Activated CD4-positive, CD25-positive, alpha-beta regulatory T cell treated with anti-CD3 and anti-CD28 coated beads, Interleukin-2, amount 50 U/mL, for 16 hours (primary cell): ENCODE measurements at regions not wholly inside any gene's neighbourhood (a gene's known extent, or its start where the extent isn't known, plus 50 kb on each side); places are given as distances from the start of the nearest gene placed in this dataset.

ENCODE experiments used
- DNase-seq: peaks from one replicate; pipeline ENCODE4 v3.0.0-alpha.2; 2020; ENCODE audit warnings: low read depth, low spot score

- no peak for DNase-seq
These were observed 123.0 kb upstream of the SVIL start for GRCh38 chr10:29757551-29758297.

- no peak for DNase-seq
These were observed 121.7 kb upstream of the SVIL start for GRCh38 chr10:29756451-29756850.

GRCh38 chr10:29753283-29753682, 118.5 kb upstream of the SVIL start:
- DNase-seq = no peak

- DNase-seq = no peak
These were observed 116.9 kb upstream of the SVIL start for GRCh38 chr10:29751684-29752083.

GRCh38 chr10:29751240-29751639, 116.5 kb upstream of the SVIL start:
- DNase-seq = no peak

- no peak for DNase-seq
These were observed 114.4 kb upstream of the SVIL start for GRCh38 chr10:29749150-29749549.

- DNase-seq = no peak
These were observed 113.4 kb upstream of the SVIL start for GRCh38 chr10:29748109-29748650.

GRCh38 chr10:29746080-29746797, 111.5 kb upstream of the SVIL start:
- no peak for DNase-seq

GRCh38 chr10:29740981-29741545, 106.3 kb upstream of the SVIL start:
- no peak for DNase-seq

- no peak for DNase-seq
These were observed 103.6 kb upstream of the SVIL start for GRCh38 chr10:29738341-29738740.

GRCh38 chr10:29737074-29737593, 102.4 kb upstream of the SVIL start:
- no peak for DNase-seq

GRCh38 chr10:29736366-29737073, 101.7 kb upstream of the SVIL start:
- no peak for DNase-seq

GRCh38 chr10:29735628-29736365, 101.0 kb upstream of the SVIL start:
- DNase-seq = peak; percentile 54

GRCh38 chr10:29734962-29735627, 100.3 kb upstream of the SVIL start:
- DNase-seq = no peak

GRCh38 chr10:29734640-29734961, 99.8 kb upstream of the SVIL start:
- no peak for DNase-seq

- no peak for DNase-seq
These were observed 98.6 kb upstream of the SVIL start for GRCh38 chr10:29733323-29733722.

GRCh38 chr10:29732918-29733317, 98.1 kb upstream of the SVIL start:
- DNase-seq = no peak

GRCh38 chr10:29731760-29732159, 97.0 kb upstream of the SVIL start:
- DNase-seq = no peak

- DNase-seq = no peak
These were observed 96.2 kb upstream of the SVIL start for GRCh38 chr10:29730969-29731368.

GRCh38 chr10:29730458-29730857, 95.7 kb upstream of the SVIL start:
- no peak for DNase-seq
